SK-N-MC (cell line): ENCODE measurements at regions not wholly inside any gene's neighbourhood (a gene's known extent, or its start where the extent isn't known, plus 50 kb on each side); places are given as distances from the start of the nearest gene placed in this dataset.

Experiments used
- DNase-seq: peaks from one replicate; pipeline ENCODE4 v3.0.0-alpha.2; 2011; ENCODE audit warnings: low read depth, low spot score
- H3K27ac ChIP-seq: fragments of 200-600 bp; sonication (generic); 2 replicates; pipeline ENCODE4 v1.5.1; 2016; ENCODE audit warnings: mixed run types
- H3K36me3 ChIP-seq: fragments of 200-600 bp; sonication (generic); 2 replicates; pipeline ENCODE4 v1.6.1; 2017; ENCODE audit warnings: antibody characterized with exemption, low read length, mixed read lengths; ENCODE audit not compliant: insufficient read depth
- H3K4me3 ChIP-seq: fragments of 200-600 bp; sonication (generic); 2 replicates; pipeline ENCODE4 v1.5.1; 2016
- H3K9ac ChIP-seq: fragments of 200-600 bp; sonication (generic); 2 replicates; pipeline ENCODE4 v1.8.0; 2017; ENCODE audit warnings: mixed run types, mixed read lengths; ENCODE audit not compliant: insufficient read length
- H3K9me3 ChIP-seq: fragments of 200-600 bp; sonication (generic); 2 replicates; pipeline ENCODE4 v1.6.1; 2017; ENCODE audit warnings: low read depth, mild to moderate bottlenecking, antibody characterized with exemption, low read length, moderate library complexity, mixed read lengths
- EZH2 ChIP-seq: fragments of 200-600 bp; sonication (generic); IDR thresholded peaks from one replicate; pipeline ENCODE4 v1.6.1; 2017; ENCODE audit warnings: antibody characterized with exemption
- FOXP2 ChIP-seq: optimal IDR thresholded peaks from 2 replicates; pipeline ENCODE3; 2011; ENCODE audit warnings: mild to moderate bottlenecking, moderate library complexity; ENCODE audit not compliant: insufficient read depth; ENCODE audit errors: extremely low read length, control extremely low read depth
- POLR2AphosphoS5 ChIP-seq: IDR thresholded peaks from 2 replicates; pipeline ENCODE4 v1.6.1; 2012; ENCODE audit warnings: mild to moderate bottlenecking, low read depth, low read length, borderline replicate concordance

GRCh38 chr2:74052732-74053710 lies 68.3 kb downstream of the TET3 start:
- H3K36me3 ChIP-seq, result peaks cover 8% of the 10 kb centered on the region; the same call in 1 of the 2 replicates
- no peak for DNase-seq
- TF ChIP-seq POLR2AphosphoS5, result no peak
- TF ChIP-seq EZH2, result no peak
- no peak for TF ChIP-seq FOXP2
- no peak overlapping the region for H3K27ac ChIP-seq
- H3K9me3 ChIP-seq, result no peaks in the 10 kb centered on the region
- no peak overlapping the region for H3K4me3 ChIP-seq
- no peak overlapping the region for H3K9ac ChIP-seq

- no peak overlapping the region for H3K4me3 ChIP-seq
Measured at GRCh38 chr2:74053959-74054715, 69.4 kb downstream of the TET3 start.

DNA sequence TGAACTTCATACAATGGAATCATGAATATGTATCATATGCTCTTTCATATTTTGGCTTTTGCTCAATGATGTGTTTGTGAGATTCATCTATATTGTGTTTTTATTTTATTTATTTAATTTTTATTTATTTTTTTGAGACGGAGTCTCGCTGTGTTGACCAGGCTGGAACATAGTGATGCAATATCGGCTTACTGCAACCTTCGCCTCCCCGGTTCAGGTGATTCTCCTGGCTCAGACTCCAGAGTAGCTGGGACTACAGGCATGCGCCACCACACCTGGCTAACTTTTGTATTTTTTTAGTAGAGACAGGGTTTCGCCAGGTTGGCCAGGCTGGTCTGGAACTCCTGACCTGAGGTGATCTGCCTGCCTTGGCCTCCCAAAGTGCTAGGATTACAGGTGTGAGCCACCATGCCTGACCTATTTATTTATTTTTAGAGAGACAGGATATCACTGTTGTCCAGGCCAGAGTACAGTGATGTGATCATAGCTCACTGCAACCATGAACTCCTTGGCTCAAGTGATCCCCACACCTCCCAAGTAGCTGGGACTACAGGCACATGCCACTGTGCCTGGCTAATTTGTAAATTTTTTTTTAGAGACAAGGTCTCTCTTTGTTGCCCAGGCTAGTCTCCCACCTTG lies 74.5 kb downstream of the TET3 start:
- no peak overlapping the region for H3K4me3 ChIP-seq
- no peaks in the 10 kb centered on the region for H3K36me3 ChIP-seq
- 0 out of 2 replicates have a peak overlapping the region, but pooled peaks have one; percentile 75 for H3K27ac ChIP-seq
- no peaks in the 10 kb centered on the region for H3K9me3 ChIP-seq
- no peak for DNase-seq
- no peak for TF ChIP-seq FOXP2
- no peak for TF ChIP-seq POLR2AphosphoS5
- TF ChIP-seq EZH2, result no peak
- no peak overlapping the region for H3K9ac ChIP-seq

More at GRCh38 chr2:74053959-74054715, 69.4 kb downstream of the TET3 start:
- no peaks in the 10 kb centered on the region for H3K9me3 ChIP-seq
- H3K9ac ChIP-seq, result no peak overlapping the region
- no peak overlapping the region for H3K27ac ChIP-seq
- no peak for DNase-seq
- TF ChIP-seq POLR2AphosphoS5, result no peak
- TF ChIP-seq EZH2, result no peak
- TF ChIP-seq FOXP2, result no peak
- H3K36me3 ChIP-seq, result no peaks in the 10 kb centered on the region; the same call in 1 of the 2 replicates

- H3K9me3 ChIP-seq, result no peaks in the 10 kb centered on the region
- H3K36me3 ChIP-seq, result no peaks in the 10 kb centered on the region
- no peak for DNase-seq
- no peak overlapping the region for H3K27ac ChIP-seq
- H3K9ac ChIP-seq, result no peak overlapping the region
- TF ChIP-seq FOXP2 (no peak), EZH2 (no peak), POLR2AphosphoS5 (no peak)
- H3K4me3 ChIP-seq, result no peak overlapping the region
Measured at GRCh38 chr2:74063486-74063885, 78.8 kb downstream of the TET3 start.

- Histone ChIP-seq H3K4me3 (no peak overlapping the region), H3K36me3 (peaks cover 7% of the 10 kb centered on the region), H3K9me3 (no peaks in the 10 kb centered on the region), H3K9ac (no peak overlapping the region), H3K27ac (no peak overlapping the region)
- no peak for DNase-seq
- no peak for TF ChIP-seq POLR2AphosphoS5
- no peak for TF ChIP-seq FOXP2
- TF ChIP-seq EZH2, result no peak
Measured at GRCh38 chr2:74065456-74065855, 80.7 kb downstream of the TET3 start.

GRCh38 chr2:74066491-74067203 lies 81.1 kb downstream of the BOLA3 start:
- no peak for TF ChIP-seq FOXP2
- no peak for TF ChIP-seq EZH2
- TF ChIP-seq POLR2AphosphoS5, result no peak
- peaks cover 7% of the 10 kb centered on the region for H3K36me3 ChIP-seq
- H3K9me3 ChIP-seq, result no peaks in the 10 kb centered on the region
- H3K4me3 ChIP-seq, result no peak overlapping the region
- H3K27ac ChIP-seq, result no peak overlapping the region
- H3K9ac ChIP-seq, result no peak overlapping the region
- no peak for DNase-seq

GRCh38 chr2:74067221-74067747 lies 80.4 kb downstream of the BOLA3 start:
- H3K4me3 ChIP-seq, result no peak overlapping the region
- no peak overlapping the region for H3K9ac ChIP-seq
- H3K36me3 ChIP-seq, result peaks cover 7% of the 10 kb centered on the region
- no peak for TF ChIP-seq POLR2AphosphoS5
- TF ChIP-seq EZH2, result no peak
- TF ChIP-seq FOXP2, result no peak
- no peaks in the 10 kb centered on the region for H3K9me3 ChIP-seq
- DNase-seq, result no peak
- H3K27ac ChIP-seq, result no peak overlapping the region
